ENCODE measurements at regions not wholly inside any gene's neighbourhood (a gene's known extent, or its start where the extent isn't known, plus 50 kb on each side); places are given as distances from the start of the nearest gene placed in this dataset.

DNA sequence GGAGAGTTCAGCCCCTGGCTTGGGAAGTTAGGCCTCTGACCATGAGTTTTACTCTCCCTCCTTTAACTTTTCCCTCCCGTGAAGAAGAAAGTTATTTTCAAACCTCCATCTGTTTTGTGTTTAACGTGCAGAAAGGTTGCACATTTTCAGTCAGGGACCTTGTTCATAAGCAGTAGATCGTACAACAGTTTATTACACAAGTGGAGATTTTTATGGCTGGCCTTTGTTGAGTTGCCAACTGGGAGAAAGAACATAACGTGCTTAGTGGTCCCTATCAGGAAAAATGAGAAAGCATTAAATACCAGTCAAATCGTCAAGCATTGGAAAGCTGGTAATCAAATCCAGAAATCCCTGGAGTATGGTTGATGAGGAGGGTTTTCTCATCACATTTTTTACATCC, 117.9 kb upstream of the MYOCD start:
- TF ChIP-seq, protein P1, sequence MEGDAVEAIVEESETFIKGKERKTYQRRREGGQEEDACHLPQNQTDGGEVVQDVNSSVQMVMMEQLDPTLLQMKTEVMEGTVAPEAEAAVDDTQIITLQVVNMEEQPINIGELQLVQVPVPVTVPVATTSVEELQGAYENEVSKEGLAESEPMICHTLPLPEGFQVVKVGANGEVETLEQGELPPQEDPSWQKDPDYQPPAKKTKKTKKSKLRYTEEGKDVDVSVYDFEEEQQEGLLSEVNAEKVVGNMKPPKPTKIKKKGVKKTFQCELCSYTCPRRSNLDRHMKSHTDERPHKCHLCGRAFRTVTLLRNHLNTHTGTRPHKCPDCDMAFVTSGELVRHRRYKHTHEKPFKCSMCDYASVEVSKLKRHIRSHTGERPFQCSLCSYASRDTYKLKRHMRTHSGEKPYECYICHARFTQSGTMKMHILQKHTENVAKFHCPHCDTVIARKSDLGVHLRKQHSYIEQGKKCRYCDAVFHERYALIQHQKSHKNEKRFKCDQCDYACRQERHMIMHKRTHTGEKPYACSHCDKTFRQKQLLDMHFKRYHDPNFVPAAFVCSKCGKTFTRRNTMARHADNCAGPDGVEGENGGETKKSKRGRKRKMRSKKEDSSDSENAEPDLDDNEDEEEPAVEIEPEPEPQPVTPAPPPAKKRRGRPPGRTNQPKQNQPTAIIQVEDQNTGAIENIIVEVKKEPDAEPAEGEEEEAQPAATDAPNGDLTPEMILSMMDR (IDR thresholded peaks at IDR 0.05; ENCODE audit: low read depth, low read length): no peak
- Histone ChIP-seq H3K9me3 (no peaks in the 10 kb centered on the region), H3K27me3 (no peaks in the 10 kb centered on the region), H3K4me3 (ENCODE audit: low read depth, low read length) (no peak overlapping the region), H3K36me3 (no peaks in the 10 kb centered on the region), H3K4me1 (no peaks in the 10 kb centered on the region)
- no peak for DNase-seq

DNA sequence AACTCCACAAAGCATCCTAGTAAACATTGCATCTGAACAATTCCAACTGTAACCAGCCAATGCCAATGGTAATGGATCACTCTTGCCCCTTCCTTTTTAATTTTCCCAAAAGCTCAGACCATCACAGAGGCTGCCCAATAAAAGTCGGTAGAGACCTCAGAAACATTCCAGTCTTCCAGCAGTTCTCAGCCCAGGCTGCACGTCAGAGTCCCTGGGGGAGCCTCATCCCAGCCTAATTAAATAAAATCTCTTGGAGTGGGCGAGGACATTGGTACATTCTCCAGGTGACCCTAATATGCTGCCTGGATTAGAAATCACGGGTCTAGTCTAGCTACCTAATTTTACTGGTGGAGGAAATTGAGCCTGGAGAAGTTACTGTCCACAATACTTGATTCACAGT, 117.1 kb upstream of the MYOCD start:
- Histone ChIP-seq H3K4me1 (no peaks in the 10 kb centered on the region), H3K36me3 (no peaks in the 10 kb centered on the region), H3K27me3 (no peaks in the 10 kb centered on the region), H3K9me3 (no peaks in the 10 kb centered on the region), H3K4me3 (ENCODE audit: low read depth, low read length) (no peak overlapping the region)
- TF ChIP-seq, protein P1 (IDR thresholded peaks at IDR 0.05; ENCODE audit: low read depth, low read length): no peak
- no peak for DNase-seq

DNA sequence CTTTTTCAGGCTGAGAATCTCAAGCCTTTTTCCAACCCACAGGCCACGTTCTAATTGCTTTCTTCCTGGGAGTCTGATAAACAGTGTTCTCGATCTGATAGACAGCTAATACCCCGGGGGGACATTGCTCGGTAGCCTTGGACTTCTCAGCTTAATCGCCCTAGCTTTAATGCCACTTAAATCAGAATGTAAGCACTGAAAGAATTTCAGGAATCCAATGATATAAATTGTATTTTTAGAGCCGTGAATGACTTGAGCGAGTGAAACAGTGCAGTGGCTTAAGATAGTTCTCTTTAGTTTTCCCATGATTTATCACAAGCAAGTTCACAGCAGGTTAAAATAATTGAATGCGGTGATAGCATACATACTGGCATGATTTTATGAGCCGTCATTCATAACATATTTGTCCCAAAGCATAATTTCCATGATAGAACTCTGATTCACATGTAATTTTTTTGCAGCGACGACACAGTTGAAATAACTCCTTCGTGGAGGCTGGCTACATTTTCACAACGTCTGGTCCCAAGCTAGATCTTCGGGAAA, 116.1 kb upstream of the MYOCD start:
- TF ChIP-seq, protein P1 (IDR thresholded peaks at IDR 0.05; ENCODE audit: low read depth, low read length): no peak
- H3K36me3 ChIP-seq: no peaks in the 10 kb centered on the region
- DNase-seq: no peak
- H3K4me3 ChIP-seq (ENCODE audit: low read depth, low read length): no peak overlapping the region
- no peaks in the 10 kb centered on the region for H3K27me3 ChIP-seq
- no peaks in the 10 kb centered on the region for H3K4me1 ChIP-seq
- H3K9me3 ChIP-seq: no peaks in the 10 kb centered on the region

DNA sequence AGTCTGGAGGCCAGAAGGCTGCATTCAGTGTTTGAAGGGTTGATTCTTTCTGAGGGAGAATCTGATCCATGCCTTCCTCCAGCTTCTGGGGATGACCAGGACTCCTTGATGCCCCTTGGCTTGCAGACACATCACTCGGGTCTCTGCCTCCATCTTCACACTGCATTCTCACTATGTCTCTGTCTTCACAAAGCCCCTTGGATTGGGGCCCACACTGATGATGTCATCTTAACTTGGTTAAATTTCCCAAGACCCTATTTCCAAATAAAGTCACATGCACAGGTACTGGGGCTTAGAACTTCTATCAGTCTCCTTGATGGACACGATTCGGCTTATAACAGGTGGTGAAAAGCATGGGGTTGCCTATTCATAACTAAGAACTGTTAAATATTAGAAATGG, 112.1 kb upstream of the MYOCD start:
- H3K4me3 ChIP-seq (ENCODE audit: low read depth, low read length): no peak overlapping the region
- H3K36me3 ChIP-seq: no peaks in the 10 kb centered on the region
- no peaks in the 10 kb centered on the region for H3K9me3 ChIP-seq
- H3K27me3 ChIP-seq: no peaks in the 10 kb centered on the region
- H3K4me1 ChIP-seq: no peaks in the 10 kb centered on the region
- TF ChIP-seq, protein P1 (IDR thresholded peaks at IDR 0.05; ENCODE audit: low read depth, low read length): no peak
- DNase-seq: no peak

DNA sequence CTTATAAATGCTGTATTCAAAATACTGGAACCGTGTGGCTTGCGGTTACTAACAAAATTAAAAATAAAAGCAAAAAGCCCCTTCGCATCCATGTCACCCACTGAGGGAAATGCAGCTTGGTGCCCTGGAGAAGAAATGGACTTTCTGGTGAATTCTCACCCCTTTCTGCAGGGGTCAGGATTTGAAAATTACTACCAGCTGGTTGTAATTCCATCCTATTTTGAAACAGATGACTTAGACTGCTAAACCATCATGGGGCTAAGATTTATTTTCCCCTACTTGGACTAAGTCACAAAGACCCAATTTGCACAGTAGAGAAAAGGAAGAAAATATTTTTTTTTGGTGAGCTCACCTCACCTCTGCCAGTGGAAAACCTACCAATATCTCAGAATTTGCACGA, 111.4 kb upstream of the MYOCD start:
- H3K4me1 ChIP-seq: no peaks in the 10 kb centered on the region
- TF ChIP-seq, protein P1 (IDR thresholded peaks at IDR 0.05; ENCODE audit: low read depth, low read length): no peak
- H3K4me3 ChIP-seq (ENCODE audit: low read depth, low read length): no peak overlapping the region
- no peaks in the 10 kb centered on the region for H3K36me3 ChIP-seq
- H3K9me3 ChIP-seq: no peaks in the 10 kb centered on the region
- no peaks in the 10 kb centered on the region for H3K27me3 ChIP-seq
- no peak for DNase-seq

DNA sequence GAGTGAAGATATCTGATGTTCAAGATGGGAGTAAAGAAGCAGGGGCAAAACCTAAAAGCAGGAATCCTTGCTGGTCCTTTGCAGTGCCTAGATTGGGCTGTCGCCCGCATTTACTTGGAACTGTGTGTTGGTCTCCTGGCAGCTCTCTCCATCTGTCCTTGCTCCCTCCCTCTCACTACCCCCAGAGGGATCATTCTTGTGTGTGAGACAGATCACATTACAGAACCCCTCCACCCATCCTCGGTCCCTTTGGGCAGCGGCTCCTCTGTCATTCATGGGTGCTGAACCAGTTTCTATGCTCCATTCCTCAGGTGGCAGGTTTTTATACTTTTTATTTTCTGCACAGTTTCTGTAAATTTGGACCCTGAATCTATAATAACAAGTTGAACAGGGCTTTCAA, 99.4 kb upstream of the MYOCD start:
- Histone ChIP-seq H3K9me3 (no peaks in the 10 kb centered on the region), H3K36me3 (no peaks in the 10 kb centered on the region), H3K4me1 (no peaks in the 10 kb centered on the region), H3K4me3 (ENCODE audit: low read depth, low read length) (no peak overlapping the region), H3K27me3 (no peaks in the 10 kb centered on the region)
- TF ChIP-seq, protein P1 (IDR thresholded peaks at IDR 0.05; ENCODE audit: low read depth, low read length): no peak
- no peak for DNase-seq
